ENCODE measurements at regions not wholly inside any gene's neighbourhood (a gene's known extent, or its start where the extent isn't known, plus 50 kb on each side); places are given as distances from the start of the nearest gene placed in this dataset.
"Not testable (repeated sequence)": the region's sequence is repeated elsewhere in the genome, so short reads cannot be mapped to it uniquely, and the experiment has no call there.

DNA sequence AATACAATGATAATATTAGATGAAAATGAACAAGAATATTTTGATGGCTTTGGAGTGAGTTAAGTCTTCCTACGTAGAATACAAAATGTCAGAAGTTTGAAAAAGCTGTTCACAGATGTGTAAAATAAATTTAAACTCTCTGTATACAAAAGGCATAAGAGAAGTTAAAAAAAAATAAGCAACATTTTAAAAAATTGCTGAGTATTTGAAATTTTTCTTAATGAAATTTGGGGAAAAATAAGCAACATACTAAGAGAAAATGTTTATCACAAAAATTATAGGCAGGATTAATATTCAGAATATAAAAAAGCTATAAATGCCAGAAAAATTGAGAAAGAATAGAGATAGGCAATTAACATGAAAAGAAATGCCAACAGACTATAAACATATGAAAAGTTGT lies 470.7 kb upstream of the TRPC7 start:
- TF ChIP-seq, protein P1, sequence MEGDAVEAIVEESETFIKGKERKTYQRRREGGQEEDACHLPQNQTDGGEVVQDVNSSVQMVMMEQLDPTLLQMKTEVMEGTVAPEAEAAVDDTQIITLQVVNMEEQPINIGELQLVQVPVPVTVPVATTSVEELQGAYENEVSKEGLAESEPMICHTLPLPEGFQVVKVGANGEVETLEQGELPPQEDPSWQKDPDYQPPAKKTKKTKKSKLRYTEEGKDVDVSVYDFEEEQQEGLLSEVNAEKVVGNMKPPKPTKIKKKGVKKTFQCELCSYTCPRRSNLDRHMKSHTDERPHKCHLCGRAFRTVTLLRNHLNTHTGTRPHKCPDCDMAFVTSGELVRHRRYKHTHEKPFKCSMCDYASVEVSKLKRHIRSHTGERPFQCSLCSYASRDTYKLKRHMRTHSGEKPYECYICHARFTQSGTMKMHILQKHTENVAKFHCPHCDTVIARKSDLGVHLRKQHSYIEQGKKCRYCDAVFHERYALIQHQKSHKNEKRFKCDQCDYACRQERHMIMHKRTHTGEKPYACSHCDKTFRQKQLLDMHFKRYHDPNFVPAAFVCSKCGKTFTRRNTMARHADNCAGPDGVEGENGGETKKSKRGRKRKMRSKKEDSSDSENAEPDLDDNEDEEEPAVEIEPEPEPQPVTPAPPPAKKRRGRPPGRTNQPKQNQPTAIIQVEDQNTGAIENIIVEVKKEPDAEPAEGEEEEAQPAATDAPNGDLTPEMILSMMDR (IDR thresholded peaks at IDR 0.05; ENCODE audit: low read depth, low read length), result no peak
- DNase-seq (ENCODE audit: low read depth, low spot score), result no peak
- Histone ChIP-seq H3K4me3 (ENCODE audit: low read depth, low read length) (no peak overlapping the region), H3K9me3 (ENCODE audit: control insufficient read depth, insufficient read depth, low read length) (no peaks in the 10 kb centered on the region; the same call in 1 of the 2 replicates), H3K27ac (ENCODE audit: low read depth, low read length) (no peak overlapping the region), H3K27me3 (ENCODE audit: control insufficient read depth, insufficient read depth, low read length) (no peaks in the 10 kb centered on the region)
- ChIA-PET POLR2A (no interaction called here), CTCF (no interaction called here)

DNA sequence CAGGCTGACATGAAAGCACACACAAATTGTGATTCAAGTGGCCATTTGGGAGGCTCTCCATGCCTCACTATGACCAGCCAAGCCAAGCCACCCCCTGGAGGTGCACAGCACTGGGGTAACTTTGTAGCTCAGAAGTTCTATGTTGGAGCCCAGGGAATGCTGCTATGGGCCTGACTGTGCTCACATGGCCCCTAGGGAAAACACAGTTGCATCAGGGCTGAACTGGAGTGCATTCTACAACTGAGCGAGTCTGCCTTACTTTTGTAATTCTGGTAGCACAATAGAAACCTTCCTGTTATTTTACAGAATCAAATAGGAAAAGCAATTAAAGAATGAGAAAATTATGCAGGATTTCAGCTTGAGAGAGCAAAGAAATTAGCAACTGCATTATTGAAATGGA lies 455.5 kb upstream of the TRPC7 start:
- ChIA-PET CTCF (no interaction called here), POLR2A (no interaction called here)
- H3K27me3 ChIP-seq (ENCODE audit: control insufficient read depth, insufficient read depth, low read length), result no peaks in the 10 kb centered on the region
- no peak overlapping the region for H3K27ac ChIP-seq (ENCODE audit: low read depth, low read length)
- H3K9me3 ChIP-seq (ENCODE audit: control insufficient read depth, insufficient read depth, low read length), result no peaks in the 10 kb centered on the region; the same call in none of the 2 replicates
- DNase-seq (ENCODE audit: low read depth, low spot score), result no peak
- no peak overlapping the region for H3K4me3 ChIP-seq (ENCODE audit: low read depth, low read length)
- TF ChIP-seq, protein P1 (IDR thresholded peaks at IDR 0.05; ENCODE audit: low read depth, low read length), result no peak

DNA sequence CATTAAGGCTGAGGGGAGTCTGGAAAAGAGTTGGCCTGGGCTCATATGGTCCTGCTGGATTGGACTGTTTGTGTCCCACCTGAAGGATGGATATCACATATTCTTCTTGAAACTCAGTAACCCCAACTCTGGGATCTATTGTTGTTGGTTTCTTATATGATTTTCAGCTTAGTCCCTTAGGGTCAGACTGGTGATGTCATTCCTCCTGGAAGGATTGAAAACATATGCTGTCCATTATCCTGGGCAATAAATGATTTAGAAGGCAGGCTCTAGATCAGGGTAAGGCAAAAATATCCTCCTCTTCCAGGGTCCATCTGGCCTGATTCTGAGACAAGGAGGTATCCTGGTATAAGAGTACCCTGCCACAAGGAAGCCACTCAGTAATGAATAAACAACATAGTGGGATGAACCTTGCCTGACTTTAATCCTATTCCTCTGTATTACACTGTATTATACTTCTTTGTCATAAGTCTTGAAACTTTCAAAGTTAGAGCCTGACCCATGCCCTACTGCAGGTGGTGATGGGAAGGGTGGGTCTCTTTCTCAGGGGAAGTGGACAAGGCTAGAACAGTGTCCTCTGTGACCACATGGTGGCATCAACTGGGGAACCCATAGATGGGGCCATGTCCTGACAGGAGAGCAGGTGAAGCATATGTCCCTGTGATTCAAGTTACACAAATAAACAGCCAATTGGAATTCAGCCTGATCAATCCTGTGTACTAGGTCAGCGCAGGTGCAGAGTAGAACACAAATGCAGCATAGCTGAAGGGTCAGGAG lies 454.4 kb upstream of the TRPC7 start:
- TF ChIP-seq, protein P1 (IDR thresholded peaks at IDR 0.05; ENCODE audit: low read depth, low read length), result no peak
- H3K9me3 ChIP-seq (ENCODE audit: control insufficient read depth, insufficient read depth, low read length), result no peaks in the 10 kb centered on the region; the same call in none of the 2 replicates
- ChIA-PET POLR2A (no interaction called here), CTCF (no interaction called here)
- no peak for DNase-seq (ENCODE audit: low read depth, low spot score)
- H3K4me3 ChIP-seq (ENCODE audit: low read depth, low read length), result no peak overlapping the region
- no peaks in the 10 kb centered on the region for H3K27me3 ChIP-seq (ENCODE audit: control insufficient read depth, insufficient read depth, low read length)
- no peak overlapping the region for H3K27ac ChIP-seq (ENCODE audit: low read depth, low read length)

DNA sequence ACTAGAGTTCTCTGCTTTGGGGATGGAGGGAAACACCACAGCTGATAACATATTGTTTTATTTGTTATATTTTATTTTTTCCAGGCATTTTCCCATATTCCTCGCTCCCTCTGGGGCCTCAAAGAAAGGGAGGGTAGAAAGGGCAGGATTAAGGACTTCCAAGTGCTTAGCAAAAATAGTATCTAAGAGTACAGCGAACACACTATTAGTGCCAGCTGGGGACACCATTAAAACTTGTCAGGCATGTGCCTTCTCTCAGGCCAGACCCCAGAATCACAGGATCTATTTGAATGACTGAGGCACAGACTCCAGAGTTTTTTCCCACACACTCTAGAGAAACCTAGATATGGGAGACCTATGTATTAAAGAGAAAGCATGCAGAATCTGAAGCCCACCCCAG lies 451.0 kb upstream of the TRPC7 start:
- Histone ChIP-seq H3K4me3 (ENCODE audit: low read depth, low read length) (no peak overlapping the region), H3K27ac (ENCODE audit: low read depth, low read length) (no peak overlapping the region), H3K9me3 (ENCODE audit: control insufficient read depth, insufficient read depth, low read length) (no peaks in the 10 kb centered on the region; the same call in none of the 2 replicates), H3K27me3 (ENCODE audit: control insufficient read depth, insufficient read depth, low read length) (no peaks in the 10 kb centered on the region)
- no peak for DNase-seq (ENCODE audit: low read depth, low spot score)
- ChIA-PET CTCF (interaction anchor here (1.2 kb wide), 1 partner anchor 504 kb away, joined by 4 read pairs; no protein-coding TSS in a partner anchor), POLR2A (no interaction called here)
- TF ChIP-seq, protein P1 (IDR thresholded peaks at IDR 0.05; ENCODE audit: low read depth, low read length), result no peak

DNA sequence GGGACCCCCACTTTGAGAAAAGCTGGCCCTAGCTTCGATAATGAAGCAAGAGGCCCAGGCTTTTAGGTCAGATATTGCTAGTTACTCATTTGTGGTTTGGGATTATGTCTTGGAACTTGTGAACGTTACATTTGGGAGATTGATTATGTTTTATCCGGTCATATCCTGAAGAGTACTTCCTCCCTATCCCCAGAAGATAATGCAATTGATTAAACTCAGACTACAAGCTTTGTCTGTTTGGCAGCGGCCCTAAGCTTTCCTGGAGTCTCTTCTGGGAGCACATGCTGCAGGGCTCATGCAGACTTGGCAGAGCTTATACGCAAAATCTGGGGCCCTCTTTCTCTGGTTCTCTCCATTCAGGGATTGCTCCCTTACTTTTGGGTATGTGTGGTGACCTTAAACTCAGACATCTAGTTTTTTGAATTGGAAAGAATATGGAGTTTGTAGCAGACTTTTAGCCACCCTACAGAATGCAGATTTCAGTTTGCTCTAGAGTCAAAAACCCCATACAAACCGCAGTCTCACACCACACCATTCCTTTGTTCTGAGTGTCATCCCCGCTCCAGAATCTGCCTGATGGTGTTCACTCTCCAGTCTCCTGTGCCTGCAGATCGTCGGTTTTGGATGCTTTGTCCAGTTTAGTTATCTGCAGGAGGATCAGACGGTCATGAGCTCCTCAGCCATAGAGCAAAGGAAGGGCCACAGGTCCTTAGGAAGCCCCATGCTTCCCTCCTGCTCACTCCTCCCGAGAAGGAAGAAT lies 449.5 kb upstream of the TRPC7 start:
- ChIA-PET POLR2A (no interaction called here), CTCF (interaction anchor here (0.6 to 2.0 kb wide), 4 partner anchors 12 to 505 kb away, joined by 3 to 6 read pairs (median 4); no protein-coding TSS in a partner anchor)
- Histone ChIP-seq H3K27ac (ENCODE audit: low read depth, low read length) (peak overlapping the region; percentile 21), H3K4me3 (ENCODE audit: low read depth, low read length) (no peak overlapping the region), H3K9me3 (ENCODE audit: control insufficient read depth, insufficient read depth, low read length) (no peaks in the 10 kb centered on the region; the same call in none of the 2 replicates), H3K27me3 (ENCODE audit: control insufficient read depth, insufficient read depth, low read length) (no peaks in the 10 kb centered on the region)
- no peak for DNase-seq (ENCODE audit: low read depth, low spot score)
- TF ChIP-seq, protein P1 (IDR thresholded peaks at IDR 0.05; ENCODE audit: low read depth, low read length), result no peak

DNA sequence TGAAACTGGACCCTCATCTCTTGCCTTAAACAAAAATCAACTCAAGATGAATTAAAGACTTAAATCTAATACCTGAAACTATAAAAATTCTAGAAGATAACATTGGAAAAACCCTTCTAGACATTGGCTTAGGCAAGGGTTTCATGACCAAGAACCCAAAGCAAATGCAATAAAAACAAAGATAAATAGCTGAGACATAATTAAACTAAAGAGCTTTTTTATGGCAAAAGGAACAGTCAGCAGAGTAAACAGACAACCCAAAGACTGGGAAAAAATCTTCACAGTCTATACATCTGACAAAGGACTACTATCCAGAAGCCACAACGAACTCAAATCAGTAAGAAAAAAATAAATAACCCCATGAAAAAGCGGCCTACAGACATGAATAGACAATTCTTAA lies 446.9 kb upstream of the TRPC7 start:
- H3K9me3 ChIP-seq (ENCODE audit: control insufficient read depth, insufficient read depth, low read length); POLR2A ChIA-PET; H3K4me3 ChIP-seq (ENCODE audit: low read depth, low read length); H3K27ac ChIP-seq (ENCODE audit: low read depth, low read length); H3K27me3 ChIP-seq (ENCODE audit: control insufficient read depth, insufficient read depth, low read length); DNase-seq (ENCODE audit: low read depth, low spot score); CTCF ChIA-PET: not testable (repeated sequence)
